Stimulated activated CD4-positive, alpha-beta T cell treated with anti-CD3 and anti-CD28 coated beads, Interleukin-4, amount 100 ng/mL, for 1 hour (primary cell): ENCODE measurements at regions not wholly inside any gene's neighbourhood (a gene's known extent, or its start where the extent isn't known, plus 50 kb on each side); places are given as distances from the start of the nearest gene placed in this dataset.

ENCODE experiments used
- DNase-seq: peaks from one replicate; pipeline ENCODE4 v3.0.0-alpha.2; 2020

- DNase-seq: no peak
These were observed 86.5 kb upstream of the PFN2 start for GRCh38 chr3:150057227-150057626.

- DNase-seq: no peak
These were observed 84.6 kb upstream of the PFN2 start for GRCh38 chr3:150055332-150055731.

- no peak for DNase-seq
These were observed 83.9 kb upstream of the PFN2 start for GRCh38 chr3:150054635-150055034.

- no peak for DNase-seq
These were observed 79.8 kb upstream of the PFN2 start for GRCh38 chr3:150050510-150050909.

- DNase-seq: no peak
These were observed 78.6 kb upstream of the PFN2 start for GRCh38 chr3:150049317-150049716.

- no peak for DNase-seq
These were observed 71.2 kb upstream of the PFN2 start for GRCh38 chr3:150041877-150042276.

- no peak for DNase-seq
These were observed 69.4 kb upstream of the PFN2 start for GRCh38 chr3:150040097-150040496.

- no peak for DNase-seq
These were observed 68.1 kb upstream of the PFN2 start for GRCh38 chr3:150038830-150039229.

GRCh38 chr3:150036780-150037179, 66.1 kb upstream of the PFN2 start:
- no peak for DNase-seq

GRCh38 chr3:150035910-150036612, 65.4 kb upstream of the PFN2 start:
- DNase-seq: no peak

- DNase-seq: no peak
These were observed 64.6 kb upstream of the PFN2 start for GRCh38 chr3:150035301-150035779.

- no peak for DNase-seq
These were observed 63.0 kb upstream of the PFN2 start for GRCh38 chr3:150033721-150034120.

- no peak for DNase-seq
These were observed 60.1 kb upstream of the PFN2 start for GRCh38 chr3:150030841-150031240.

- no peak for DNase-seq
These were observed 52.5 kb upstream of the PFN2 start for GRCh38 chr3:150023239-150023636.

- no peak for DNase-seq
These were observed 51.9 kb upstream of the PFN2 start for GRCh38 chr3:150022381-150023238.

- no peak for DNase-seq
These were observed 49.8 kb upstream of the PFN2 start for GRCh38 chr3:150020527-150020926.
